GM23338 (cell line): ENCODE measurements at regions not wholly inside any gene's neighbourhood (a gene's known extent, or its start where the extent isn't known, plus 50 kb on each side); places are given as distances from the start of the nearest gene placed in this dataset.

Experiments
- ATAC-seq: fragments of 200-7000 bp; cut with Tn5 transposase; 3 replicates; pipeline ENCODE4 v1.9.1; 2020
- DNase-seq: peaks from one replicate; pipeline ENCODE4 v3.0.0-alpha.2; 2015; ENCODE audit warnings: low spot score
- H2AFZ ChIP-seq: fragments of 200-600 bp; sonication (generic); 2 replicates; pipeline ENCODE4 v1.8.0; 2016; ENCODE audit warnings: antibody characterized with exemption, mild to moderate bottlenecking, moderate library complexity
- H3F3A ChIP-seq: fragments of 200-600 bp; sonication (generic); replicated peaks from 2 replicates; pipeline ENCODE4 v1.8.0; 2017; ENCODE audit warnings: antibody characterized with exemption, mixed run types, low read depth
- H3K27ac ChIP-seq: fragments of 200-600 bp; sonication (generic); 2 replicates; pipeline ENCODE4 v1.6.1; 2016; ENCODE audit warnings: low read depth
- H3K27me3 ChIP-seq: fragments of 200-600 bp; sonication (generic); 2 replicates; pipeline ENCODE4 v1.8.0; 2016; ENCODE audit warnings: mild to moderate bottlenecking, mixed run types, moderate library complexity; ENCODE audit not compliant: insufficient read depth
- H3K36me3 ChIP-seq: fragments of 200-600 bp; sonication (generic); 2 replicates; pipeline ENCODE4 v1.8.0; 2016; ENCODE audit warnings: mild to moderate bottlenecking; ENCODE audit not compliant: insufficient read depth
- H3K4me1 ChIP-seq: fragments of 200-600 bp; sonication (generic); 2 replicates; pipeline ENCODE4 v1.8.0; 2016; ENCODE audit warnings: mild to moderate bottlenecking, moderate library complexity; ENCODE audit not compliant: insufficient read depth
- H3K4me2 ChIP-seq: fragments of 200-600 bp; sonication (generic); 2 replicates; pipeline ENCODE4 v1.7.1; 2017; ENCODE audit warnings: mixed run types
- H3K4me3 ChIP-seq: fragments of 200-600 bp; sonication (generic); 2 replicates; pipeline ENCODE4 v1.6.1; 2016; ENCODE audit warnings: mixed run types
- H3K79me2 ChIP-seq: fragments of 200-600 bp; sonication (generic); replicated peaks from 2 replicates; pipeline ENCODE4 v1.8.0; 2017; ENCODE audit warnings: mild to moderate bottlenecking; ENCODE audit not compliant: insufficient read depth
- H3K9me2 ChIP-seq: fragments of 200-600 bp; sonication (generic); 2 replicates; pipeline ENCODE4 v1.8.0; 2017; ENCODE audit not compliant: insufficient read depth
- H4K20me1 ChIP-seq: fragments of 200-600 bp; sonication (generic); replicated peaks from 2 replicates; pipeline ENCODE4 v1.8.0; 2017; ENCODE audit warnings: mild to moderate bottlenecking; ENCODE audit not compliant: insufficient read depth
- H3K27ac Mint-ChIP-seq: 2 replicates; pipeline ENCODE4 v1.8.0; 2020; ENCODE audit warnings: inconsistent platforms, mild to moderate bottlenecking, moderate library complexity, mixed read lengths
- H3K27me3 Mint-ChIP-seq: 3 replicates; pipeline ENCODE4 v1.8.0; 2022; ENCODE audit warnings: low read depth, mild to moderate bottlenecking, moderate library complexity, mixed read lengths, inconsistent platforms; ENCODE audit not compliant: insufficient read depth, poor library complexity
- H3K36me3 Mint-ChIP-seq: 3 replicates; pipeline ENCODE4 v1.8.0; 2021; ENCODE audit warnings: low read depth, mild to moderate bottlenecking, inconsistent platforms, moderate library complexity, mixed read lengths
- H3K4me1 Mint-ChIP-seq: 3 replicates; pipeline ENCODE4 v1.8.0; 2020; ENCODE audit warnings: mild to moderate bottlenecking, inconsistent platforms, mixed read lengths
- H3K4me3 Mint-ChIP-seq: 3 replicates; pipeline ENCODE4 v1.8.0; 2021; ENCODE audit warnings: moderate library complexity, mild to moderate bottlenecking, inconsistent platforms, mixed read lengths
- H3K9me3 Mint-ChIP-seq: 3 replicates; pipeline ENCODE4 v1.8.0; 2020; ENCODE audit warnings: moderate library complexity, mild to moderate bottlenecking, inconsistent platforms, mixed read lengths
- CREB1 ChIP-seq: fragments of 250-450 bp; sonication (Bioruptor Pico); IDR thresholded peaks from 2 replicates; pipeline ENCODE4 v1.5.0; 2020; ENCODE audit warnings: low read depth, mild to moderate bottlenecking, moderate library complexity
- EZH2 ChIP-seq: fragments of 200-600 bp; sonication (generic); IDR thresholded peaks from one replicate; pipeline ENCODE4 v1.8.0; 2017; ENCODE audit warnings: antibody characterized with exemption, mild to moderate bottlenecking, low read depth; ENCODE audit not compliant: unreplicated experiment
- JUNB ChIP-seq: IDR thresholded peaks from one replicate; pipeline ENCODE4 v1.6.1; 2016; ENCODE audit warnings: antibody characterized with exemption; ENCODE audit not compliant: unreplicated experiment
- ZNF114 ChIP-seq: fragments of 250-450 bp; sonication (Bioruptor Pico); IDR thresholded peaks from 2 replicates; pipeline ENCODE4 v1.5.0; 2020; ENCODE audit warnings: mild to moderate bottlenecking, moderate library complexity
- ZNF331 ChIP-seq: fragments of 250-450 bp; sonication (Bioruptor Pico); IDR thresholded peaks from 2 replicates; pipeline ENCODE4 v1.5.0; 2020; ENCODE audit warnings: low read depth, mild to moderate bottlenecking, moderate library complexity
- TF ChIP-seq, protein P1 (sequence below): fragments of 250-450 bp; sonication (Bioruptor Pico); IDR thresholded peaks from 2 replicates; pipeline ENCODE4 v1.5.0; 2020; ENCODE audit warnings: mild to moderate bottlenecking, moderate library complexity

DNA sequence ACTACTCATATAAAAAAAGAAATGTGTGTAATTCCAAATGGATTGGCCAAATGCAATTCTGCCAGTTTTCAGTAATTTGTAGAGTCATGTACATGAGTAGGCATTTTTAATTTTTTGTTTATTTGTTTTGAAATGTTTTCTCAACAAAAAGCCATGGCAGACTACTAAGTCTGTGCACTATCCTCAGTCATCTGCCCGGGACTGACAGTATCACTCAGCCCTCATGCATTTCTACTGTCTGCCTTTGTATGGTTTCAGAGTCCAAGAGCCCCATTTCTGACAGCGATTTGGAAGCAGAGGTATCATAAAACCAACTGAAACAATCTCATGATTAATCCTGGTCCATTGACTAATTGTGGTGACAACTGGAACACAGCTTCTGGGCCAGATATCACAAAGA is 109.9 kb upstream of the NYAP2 start (continued):
- TF ChIP-seq, protein P1, sequence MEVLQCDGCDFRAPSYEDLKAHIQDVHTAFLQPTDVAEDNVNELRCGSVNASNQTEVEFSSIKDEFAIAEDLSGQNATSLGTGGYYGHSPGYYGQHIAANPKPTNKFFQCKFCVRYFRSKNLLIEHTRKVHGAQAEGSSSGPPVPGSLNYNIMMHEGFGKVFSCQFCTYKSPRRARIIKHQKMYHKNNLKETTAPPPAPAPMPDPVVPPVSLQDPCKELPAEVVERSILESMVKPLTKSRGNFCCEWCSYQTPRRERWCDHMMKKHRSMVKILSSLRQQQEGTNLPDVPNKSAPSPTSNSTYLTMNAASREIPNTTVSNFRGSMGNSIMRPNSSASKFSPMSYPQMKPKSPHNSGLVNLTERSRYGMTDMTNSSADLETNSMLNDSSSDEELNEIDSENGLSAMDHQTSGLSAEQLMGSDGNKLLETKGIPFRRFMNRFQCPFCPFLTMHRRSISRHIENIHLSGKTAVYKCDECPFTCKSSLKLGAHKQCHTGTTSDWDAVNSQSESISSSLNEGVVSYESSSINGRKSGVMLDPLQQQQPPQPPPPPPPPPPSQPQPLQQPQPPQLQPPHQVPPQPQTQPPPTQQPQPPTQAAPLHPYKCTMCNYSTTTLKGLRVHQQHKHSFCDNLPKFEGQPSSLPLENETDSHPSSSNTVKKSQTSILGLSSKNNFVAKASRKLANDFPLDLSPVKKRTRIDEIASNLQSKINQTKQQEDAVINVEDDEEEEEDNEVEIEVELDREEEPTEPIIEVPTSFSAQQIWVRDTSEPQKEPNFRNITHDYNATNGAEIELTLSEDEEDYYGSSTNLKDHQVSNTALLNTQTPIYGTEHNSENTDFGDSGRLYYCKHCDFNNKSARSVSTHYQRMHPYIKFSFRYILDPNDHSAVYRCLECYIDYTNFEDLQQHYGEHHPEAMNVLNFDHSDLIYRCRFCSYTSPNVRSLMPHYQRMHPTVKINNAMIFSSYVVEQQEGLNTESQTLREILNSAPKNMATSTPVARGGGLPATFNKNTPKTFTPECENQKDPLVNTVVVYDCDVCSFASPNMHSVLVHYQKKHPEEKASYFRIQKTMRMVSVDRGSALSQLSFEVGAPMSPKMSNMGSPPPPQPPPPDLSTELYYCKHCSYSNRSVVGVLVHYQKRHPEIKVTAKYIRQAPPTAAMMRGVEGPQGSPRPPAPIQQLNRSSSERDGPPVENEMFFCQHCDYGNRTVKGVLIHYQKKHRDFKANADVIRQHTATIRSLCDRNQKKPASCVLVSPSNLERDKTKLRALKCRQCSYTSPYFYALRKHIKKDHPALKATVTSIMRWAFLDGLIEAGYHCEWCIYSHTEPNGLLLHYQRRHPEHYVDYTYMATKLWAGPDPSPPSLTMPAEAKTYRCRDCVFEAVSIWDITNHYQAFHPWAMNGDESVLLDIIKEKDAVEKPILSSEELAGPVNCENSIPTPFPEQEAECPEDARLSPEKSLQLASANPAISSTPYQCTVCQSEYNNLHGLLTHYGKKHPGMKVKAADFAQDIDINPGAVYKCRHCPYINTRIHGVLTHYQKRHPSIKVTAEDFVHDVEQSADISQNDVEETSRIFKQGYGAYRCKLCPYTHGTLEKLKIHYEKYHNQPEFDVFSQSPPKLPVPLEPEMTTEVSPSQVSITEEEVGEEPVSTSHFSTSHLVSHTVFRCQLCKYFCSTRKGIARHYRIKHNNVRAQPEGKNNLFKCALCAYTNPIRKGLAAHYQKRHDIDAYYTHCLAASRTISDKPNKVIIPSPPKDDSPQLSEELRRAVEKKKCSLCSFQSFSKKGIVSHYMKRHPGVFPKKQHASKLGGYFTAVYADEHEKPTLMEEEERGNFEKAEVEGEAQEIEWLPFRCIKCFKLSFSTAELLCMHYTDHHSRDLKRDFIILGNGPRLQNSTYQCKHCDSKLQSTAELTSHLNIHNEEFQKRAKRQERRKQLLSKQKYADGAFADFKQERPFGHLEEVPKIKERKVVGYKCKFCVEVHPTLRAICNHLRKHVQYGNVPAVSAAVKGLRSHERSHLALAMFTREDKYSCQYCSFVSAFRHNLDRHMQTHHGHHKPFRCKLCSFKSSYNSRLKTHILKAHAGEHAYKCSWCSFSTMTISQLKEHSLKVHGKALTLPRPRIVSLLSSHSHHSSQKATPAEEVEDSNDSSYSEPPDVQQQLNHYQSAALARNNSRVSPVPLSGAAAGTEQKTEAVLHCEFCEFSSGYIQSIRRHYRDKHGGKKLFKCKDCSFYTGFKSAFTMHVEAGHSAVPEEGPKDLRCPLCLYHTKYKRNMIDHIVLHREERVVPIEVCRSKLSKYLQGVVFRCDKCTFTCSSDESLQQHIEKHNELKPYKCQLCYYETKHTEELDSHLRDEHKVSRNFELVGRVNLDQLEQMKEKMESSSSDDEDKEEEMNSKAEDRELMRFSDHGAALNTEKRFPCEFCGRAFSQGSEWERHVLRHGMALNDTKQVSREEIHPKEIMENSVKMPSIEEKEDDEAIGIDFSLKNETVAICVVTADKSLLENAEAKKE (CRISPR knock-in tag): no peak
- TF ChIP-seq JUNB (no peak), EZH2 (no peak), ZNF114 (no peak)

DNA sequence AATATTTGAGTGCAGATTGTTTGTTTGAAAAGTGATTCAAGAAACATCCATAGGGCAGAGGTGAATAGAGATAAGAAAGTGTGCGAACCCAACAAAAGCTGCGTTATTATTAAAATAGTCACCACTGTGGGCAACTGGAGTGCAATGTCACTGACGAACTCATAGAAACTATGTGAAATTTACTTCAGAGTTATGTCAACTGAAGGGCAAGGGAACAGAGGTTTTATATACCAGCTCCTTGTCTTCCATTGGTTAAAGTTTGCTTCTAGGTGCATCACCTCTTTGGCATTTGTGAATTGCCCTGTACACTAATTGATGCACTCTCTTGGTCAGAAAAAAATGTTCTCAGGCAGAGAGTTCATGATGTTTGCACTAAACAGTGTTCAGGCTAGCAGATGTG is 110.5 kb upstream of the NYAP2 start:
- H3K4me3 ChIP-seq: no peak overlapping the region
- Mint-ChIP-seq H3K27me3 (no peaks in the 10 kb centered on the region), H3K4me3 (no peak overlapping the region), H3K4me1 (no peaks in the 10 kb centered on the region), H3K36me3 (no peaks in the 10 kb centered on the region), H3K27ac (no peak overlapping the region), H3K9me3 (no peaks in the 10 kb centered on the region; the same call in 2 of the 3 replicates)
- H2AFZ ChIP-seq: no peak overlapping the region
- H3K9me2 ChIP-seq: peaks cover 7% of the 10 kb centered on the region; the same call in 1 of the 2 replicates
- ATAC-seq: no peak
- no peaks in the 10 kb centered on the region for H3F3A ChIP-seq
- H3K27ac ChIP-seq: no peak overlapping the region
- no peak for DNase-seq
- no peaks in the 10 kb centered on the region for H3K4me1 ChIP-seq
- H3K36me3 ChIP-seq: no peaks in the 10 kb centered on the region
- no peaks in the 10 kb centered on the region for H3K79me2 ChIP-seq
- no peaks in the 10 kb centered on the region for H4K20me1 ChIP-seq
- TF ChIP-seq ZNF331 (CRISPR knock-in tag) (no peak), CREB1 (no peak), JUNB (no peak)
- H3K4me2 ChIP-seq: no peak overlapping the region
- H3K27me3 ChIP-seq: no peaks in the 10 kb centered on the region
